ENCODE measurements at regions not wholly inside any gene's neighbourhood (a gene's known extent, or its start where the extent isn't known, plus 50 kb on each side); places are given as distances from the start of the nearest gene placed in this dataset.

DNA sequence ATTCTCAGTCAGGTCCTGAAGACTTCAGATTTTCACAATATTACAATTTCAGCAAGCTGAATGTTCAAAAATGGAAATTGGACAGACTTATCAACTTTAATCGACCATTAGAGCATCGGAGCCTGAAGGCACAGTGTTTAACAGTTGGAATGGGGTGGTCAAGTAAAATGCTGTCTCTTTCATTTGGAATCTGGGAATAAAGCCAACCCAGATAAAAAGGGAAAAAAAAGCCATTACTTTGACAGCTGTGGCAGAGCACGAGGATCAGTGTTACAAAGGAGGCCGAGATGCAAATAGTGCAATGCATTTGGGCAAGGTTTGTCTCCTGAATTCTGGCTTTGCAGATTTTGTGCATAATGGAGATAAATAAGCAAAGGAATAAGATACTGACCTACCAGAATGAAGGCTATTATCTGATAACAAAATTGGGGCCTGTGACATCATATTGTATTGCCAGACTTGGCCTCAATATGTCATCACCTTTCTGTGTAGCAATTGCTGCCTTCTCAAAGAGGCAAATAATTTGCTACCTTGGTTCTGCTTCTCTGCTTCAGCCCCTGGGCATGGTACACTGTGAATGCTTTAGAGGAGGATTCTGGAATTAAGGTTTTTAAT lies 277.5 kb upstream of the KLHL29 start:
- H3K4me3 ChIP-seq (ENCODE audit: low read depth, low read length), result no peak overlapping the region
- TF ChIP-seq CTCF (IDR thresholded peaks at IDR 0.05; ENCODE audit: low read depth, low read length), result no peak

- H3K4me3 ChIP-seq (ENCODE audit: low read depth, low read length), result no peak overlapping the region
- no peak for TF ChIP-seq CTCF (IDR thresholded peaks at IDR 0.05; ENCODE audit: low read depth, low read length)
Observed at GRCh38 chr2:23111263-23111662, 273.7 kb upstream of the KLHL29 start.

GRCh38 chr2:23112517-23112916 lies 272.5 kb upstream of the KLHL29 start:
- no peak for TF ChIP-seq CTCF (IDR thresholded peaks at IDR 0.05; ENCODE audit: low read depth, low read length)
- no peak overlapping the region for H3K4me3 ChIP-seq (ENCODE audit: low read depth, low read length)

- no peak overlapping the region for H3K4me3 ChIP-seq (ENCODE audit: low read depth, low read length)
- TF ChIP-seq CTCF (IDR thresholded peaks at IDR 0.05; ENCODE audit: low read depth, low read length), result no peak
Observed at GRCh38 chr2:23114299-23114698, 270.7 kb upstream of the KLHL29 start.

DNA sequence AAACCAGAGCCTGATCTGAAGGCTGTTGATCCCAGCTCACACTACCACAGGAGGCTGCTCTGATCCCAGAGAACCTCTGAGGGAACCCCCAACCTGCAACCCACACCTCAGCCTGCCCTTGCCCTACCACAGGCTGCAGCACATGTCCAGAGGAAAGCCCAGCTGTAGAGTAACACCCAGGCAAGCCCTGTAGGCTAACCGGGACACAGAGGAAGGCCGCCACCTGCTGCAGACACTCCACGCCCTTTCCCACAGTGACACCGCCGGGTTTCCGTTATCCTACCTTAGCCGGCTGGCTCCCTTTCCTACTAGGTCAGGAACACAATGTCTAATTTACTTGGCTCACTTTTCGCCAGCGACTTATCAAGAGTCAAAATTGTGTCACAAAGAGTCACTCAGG lies 266.7 kb upstream of the KLHL29 start:
- TF ChIP-seq CTCF (IDR thresholded peaks at IDR 0.05; ENCODE audit: low read depth, low read length), result no peak

DNA sequence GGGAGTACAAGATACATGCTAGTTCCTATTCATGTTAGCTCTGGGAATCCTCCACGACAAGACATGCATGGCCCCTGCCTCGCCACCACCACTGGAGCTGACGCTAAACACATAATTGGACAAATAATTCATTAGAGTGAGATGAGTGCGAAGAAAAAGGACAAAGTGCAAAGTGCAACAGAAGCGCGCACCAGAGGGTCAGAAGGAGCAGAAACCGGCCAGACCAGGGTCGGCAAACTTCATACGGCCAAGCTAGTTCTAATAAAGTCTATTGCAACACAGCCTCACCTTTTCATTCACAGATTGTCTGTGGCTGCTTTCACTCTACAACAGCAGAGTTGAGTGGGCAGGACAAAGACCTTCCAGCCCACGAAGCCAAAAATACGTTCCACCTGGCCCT lies 266.1 kb upstream of the KLHL29 start:
- TF ChIP-seq CTCF (IDR thresholded peaks at IDR 0.05; ENCODE audit: low read depth, low read length), result no peak
- H3K4me3 ChIP-seq (ENCODE audit: low read depth, low read length), result no peak overlapping the region

More for the DNA sequence above, 266.7 kb upstream of the KLHL29 start:
- no peak overlapping the region for H3K4me3 ChIP-seq (ENCODE audit: low read depth, low read length)

DNA sequence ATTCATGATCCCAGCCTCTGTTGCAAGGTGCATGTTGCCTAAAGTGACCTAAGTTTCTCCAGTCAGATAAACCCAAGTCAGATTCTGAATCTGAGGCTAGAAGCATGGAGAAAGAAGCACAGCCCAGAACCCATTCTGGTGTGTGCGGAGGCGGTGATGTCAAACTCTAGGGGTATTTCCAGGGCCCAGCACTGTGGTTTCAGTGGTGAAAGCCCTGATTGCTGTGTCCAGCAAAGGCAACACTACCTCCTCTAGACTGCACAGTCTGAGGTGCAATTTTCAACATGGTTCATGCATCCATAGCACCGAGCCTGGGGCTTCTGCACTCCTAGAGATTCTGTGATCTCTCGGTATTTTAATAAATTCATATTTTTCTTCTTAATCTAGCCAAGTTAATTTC lies 264.8 kb upstream of the KLHL29 start:
- TF ChIP-seq CTCF (IDR thresholded peaks at IDR 0.05; ENCODE audit: low read depth, low read length), result no peak
- no peak overlapping the region for H3K4me3 ChIP-seq (ENCODE audit: low read depth, low read length)
